Sigmoid colon (tissue), 4 donors: ENCODE measurements at regions not wholly inside any gene's neighbourhood (a gene's known extent, or its start where the extent isn't known, plus 50 kb on each side); places are given as distances from the start of the nearest gene placed in this dataset.
"Not testable (repeated sequence)": the region's sequence is repeated elsewhere in the genome, so short reads cannot be mapped to it uniquely, and the experiment has no call there.

Experiments used
- EP300 ChIP-seq, 4 donors: sonication (generic); formaldehyde crosslinking; IDR thresholded peaks; one replicate each; pipeline ENCODE4 v1.6.1; 2017; ENCODE audit warnings: antibody characterized with exemption in 4 of 4
- POLR2A ChIP-seq, 2 donors: fragments of 450-650 bp; IDR thresholded peaks; one replicate each; pipeline ENCODE4 v1.6.1; 2016; ENCODE audit warnings: antibody characterized with exemption in 2 of 2, mild to moderate bottlenecking in 2 of 2, moderate library complexity in 2 of 2
- POLR2AphosphoS5 ChIP-seq, 4 donors: sonication (generic); formaldehyde crosslinking; IDR thresholded peaks; one replicate each; pipeline ENCODE4 v1.6.1; 2017; ENCODE audit warnings: antibody characterized with exemption in 4 of 4
- TF ChIP-seq, protein P1 (sequence below), 4 experiments: fragments of 450-650 bp in 3 of 4; fragments of 200-600 bp in 1 of 4; IDR thresholded peaks; one replicate each; pipeline ENCODE4 v1.5.1; 2016 to 2019; ENCODE audit warnings: antibody characterized with exemption in 4 of 4, mild to moderate bottlenecking in 3 of 4, moderate library complexity in 2 of 4

DNA sequence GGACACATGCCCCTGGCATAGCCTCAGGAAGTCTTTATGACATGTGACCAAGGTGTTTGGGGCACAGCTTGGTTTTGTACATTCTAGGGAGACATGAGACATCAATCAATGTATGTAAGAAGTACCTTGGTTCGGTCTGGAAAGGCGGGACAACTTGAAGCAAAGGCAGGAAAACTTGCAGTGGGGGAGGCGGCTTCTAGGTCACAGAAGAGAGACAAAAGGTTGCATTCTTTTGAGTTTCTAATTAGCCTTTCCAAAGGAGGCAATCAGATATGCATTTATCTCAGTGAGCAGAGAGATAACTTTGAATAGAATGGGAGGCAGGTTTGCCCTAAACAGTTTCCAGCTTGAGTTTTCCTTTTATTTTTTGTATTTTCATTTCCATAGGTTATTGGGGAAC is 113.8 kb upstream of the SEC22B start:
- not testable (repeated sequence) for TF ChIP-seq POLR2A, POLR2AphosphoS5, EP300 (IDR thresholded peaks at IDR 0.05)
- TF ChIP-seq, protein P1, sequence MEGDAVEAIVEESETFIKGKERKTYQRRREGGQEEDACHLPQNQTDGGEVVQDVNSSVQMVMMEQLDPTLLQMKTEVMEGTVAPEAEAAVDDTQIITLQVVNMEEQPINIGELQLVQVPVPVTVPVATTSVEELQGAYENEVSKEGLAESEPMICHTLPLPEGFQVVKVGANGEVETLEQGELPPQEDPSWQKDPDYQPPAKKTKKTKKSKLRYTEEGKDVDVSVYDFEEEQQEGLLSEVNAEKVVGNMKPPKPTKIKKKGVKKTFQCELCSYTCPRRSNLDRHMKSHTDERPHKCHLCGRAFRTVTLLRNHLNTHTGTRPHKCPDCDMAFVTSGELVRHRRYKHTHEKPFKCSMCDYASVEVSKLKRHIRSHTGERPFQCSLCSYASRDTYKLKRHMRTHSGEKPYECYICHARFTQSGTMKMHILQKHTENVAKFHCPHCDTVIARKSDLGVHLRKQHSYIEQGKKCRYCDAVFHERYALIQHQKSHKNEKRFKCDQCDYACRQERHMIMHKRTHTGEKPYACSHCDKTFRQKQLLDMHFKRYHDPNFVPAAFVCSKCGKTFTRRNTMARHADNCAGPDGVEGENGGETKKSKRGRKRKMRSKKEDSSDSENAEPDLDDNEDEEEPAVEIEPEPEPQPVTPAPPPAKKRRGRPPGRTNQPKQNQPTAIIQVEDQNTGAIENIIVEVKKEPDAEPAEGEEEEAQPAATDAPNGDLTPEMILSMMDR (IDR thresholded peaks at IDR 0.05): not testable (repeated sequence)
